ENCODE measurements at regions not wholly inside any gene's neighbourhood (a gene's known extent, or its start where the extent isn't known, plus 50 kb on each side); places are given as distances from the start of the nearest gene placed in this dataset.

- Mint-ChIP-seq H3K4me1 (no peaks in the 10 kb centered on the region), H3K27ac (no peak overlapping the region), H3K36me3 (ENCODE audit: low read depth) (no peaks in the 10 kb centered on the region), H3K9me3 (peaks cover 4% of the 10 kb centered on the region), H3K27me3 (no peaks in the 10 kb centered on the region), H3K4me3 (no peak overlapping the region)
- ATAC-seq (no peak), DNase-seq (no peak)
Observed at GRCh38 chrX:25561190-25561589, 545.4 kb upstream of the ARX start.

DNA sequence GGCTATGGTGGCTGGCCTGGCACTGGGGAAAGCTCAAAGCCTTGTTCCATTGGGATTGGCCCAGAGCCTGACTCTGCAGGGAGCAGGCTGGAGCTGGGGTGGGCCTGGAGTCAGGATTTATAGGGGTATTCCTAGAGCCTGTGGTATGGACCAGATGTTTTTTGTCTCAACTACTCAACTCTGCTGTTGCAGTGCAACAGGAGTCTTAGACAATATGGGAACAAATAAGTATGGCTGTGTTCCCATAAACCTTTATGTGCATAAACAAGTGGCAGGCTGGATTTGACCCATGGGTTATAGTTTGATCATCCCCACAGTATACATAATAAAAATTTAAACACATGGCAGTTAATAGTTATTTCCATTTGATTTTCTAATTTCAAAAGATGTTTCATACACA, 557.9 kb upstream of the ARX start:
- Mint-ChIP-seq H3K36me3 (ENCODE audit: low read depth) (no peaks in the 10 kb centered on the region), H3K27me3 (no peaks in the 10 kb centered on the region), H3K4me1 (no peaks in the 10 kb centered on the region), H3K9me3 (peaks cover 9% of the 10 kb centered on the region), H3K4me3 (no peak overlapping the region), H3K27ac (no peak overlapping the region)
- ATAC-seq (no peak), DNase-seq (no peak)

- Mint-ChIP-seq H3K9me3 (peaks cover 4% of the 10 kb centered on the region), H3K27me3 (no peaks in the 10 kb centered on the region), H3K27ac (no peak overlapping the region), H3K4me1 (no peaks in the 10 kb centered on the region), H3K36me3 (ENCODE audit: low read depth) (no peaks in the 10 kb centered on the region), H3K4me3 (no peak overlapping the region)
- no peak for ATAC-seq
- no peak for DNase-seq
Observed at GRCh38 chrX:25596921-25597320, 541.2 kb upstream of the MAGEB18 start.

- no peak overlapping the region for H3K4me3 Mint-ChIP-seq
- H3K27ac Mint-ChIP-seq: no peak overlapping the region
- H3K4me1 Mint-ChIP-seq: no peaks in the 10 kb centered on the region
- no peaks in the 10 kb centered on the region for H3K36me3 Mint-ChIP-seq (ENCODE audit: low read depth)
- H3K9me3 Mint-ChIP-seq: peaks cover 5% of the 10 kb centered on the region
- ATAC-seq (no peak), DNase-seq (no peak)
- H3K27me3 Mint-ChIP-seq: no peaks in the 10 kb centered on the region
Observed at GRCh38 chrX:25597551-25597950, 540.6 kb upstream of the MAGEB18 start.

GRCh38 chrX:25599061-25599460, 539.1 kb upstream of the MAGEB18 start:
- DNase-seq: no peak
- no peak for ATAC-seq
- Mint-ChIP-seq H3K4me1 (no peaks in the 10 kb centered on the region), H3K4me3 (no peak overlapping the region), H3K9me3 (peaks cover 5% of the 10 kb centered on the region), H3K27ac (no peak overlapping the region), H3K27me3 (no peaks in the 10 kb centered on the region), H3K36me3 (ENCODE audit: low read depth) (no peaks in the 10 kb centered on the region)

- Mint-ChIP-seq H3K36me3 (ENCODE audit: low read depth) (no peaks in the 10 kb centered on the region), H3K4me3 (no peak overlapping the region), H3K27ac (no peak overlapping the region), H3K27me3 (no peaks in the 10 kb centered on the region), H3K4me1 (no peaks in the 10 kb centered on the region), H3K9me3 (peaks cover 5% of the 10 kb centered on the region)
- DNase-seq (no peak), ATAC-seq (no peak)
Observed at GRCh38 chrX:25600776-25601175, 537.4 kb upstream of the MAGEB18 start.

DNA sequence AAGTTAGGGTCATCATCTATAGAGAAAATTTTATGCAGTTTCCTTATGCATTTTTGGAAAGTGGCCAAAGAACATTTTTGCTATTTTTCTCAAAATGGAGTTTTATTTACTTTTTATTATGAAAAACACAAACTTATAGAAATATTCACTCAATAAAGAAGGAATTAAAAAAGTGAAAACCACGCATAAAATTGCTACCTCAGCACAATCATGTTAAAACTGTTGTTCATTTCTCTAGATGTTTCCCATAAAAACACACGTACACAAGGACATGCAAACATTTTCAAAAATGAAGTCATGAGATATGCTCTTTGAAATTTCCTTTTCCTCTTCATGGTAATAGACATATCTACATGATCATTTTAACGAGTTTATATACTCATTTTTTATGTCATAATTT, 536.8 kb upstream of the MAGEB18 start:
- H3K36me3 Mint-ChIP-seq (ENCODE audit: low read depth): no peaks in the 10 kb centered on the region
- H3K4me1 Mint-ChIP-seq: no peaks in the 10 kb centered on the region
- DNase-seq (no peak), ATAC-seq (no peak)
- H3K27me3 Mint-ChIP-seq: no peaks in the 10 kb centered on the region
- no peak overlapping the region for H3K27ac Mint-ChIP-seq
- H3K4me3 Mint-ChIP-seq: no peak overlapping the region
- H3K9me3 Mint-ChIP-seq: peaks cover 5% of the 10 kb centered on the region

DNA sequence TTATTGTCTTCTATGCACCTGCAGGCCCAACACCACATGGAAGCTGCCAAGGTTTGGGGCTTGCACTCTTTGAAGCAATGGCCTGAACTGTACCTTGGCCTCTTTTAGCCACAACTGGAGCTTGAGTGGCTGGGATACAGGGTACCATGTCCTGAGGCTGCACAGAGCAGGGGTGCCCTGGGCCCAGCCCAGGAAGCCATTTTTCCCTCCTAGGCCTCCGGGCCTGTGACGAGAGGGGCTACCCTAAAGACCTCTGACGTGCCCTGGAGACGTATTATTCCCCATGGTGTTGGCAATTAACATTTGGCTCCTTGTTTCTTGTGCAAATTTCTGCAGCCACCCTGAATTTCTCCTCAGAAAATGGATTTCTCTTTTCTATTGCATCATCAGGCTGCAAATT, 519.9 kb upstream of the MAGEB18 start:
- ATAC-seq (no peak), DNase-seq (no peak)
- no peaks in the 10 kb centered on the region for H3K27me3 Mint-ChIP-seq
- H3K27ac Mint-ChIP-seq: no peak overlapping the region
- no peaks in the 10 kb centered on the region for H3K4me1 Mint-ChIP-seq
- no peak overlapping the region for H3K4me3 Mint-ChIP-seq
- H3K9me3 Mint-ChIP-seq: no peaks in the 10 kb centered on the region
- H3K36me3 Mint-ChIP-seq (ENCODE audit: low read depth): no peaks in the 10 kb centered on the region

GRCh38 chrX:25640276-25640675, 497.9 kb upstream of the MAGEB18 start:
- Mint-ChIP-seq H3K4me1 (no peaks in the 10 kb centered on the region), H3K27ac (no peak overlapping the region), H3K36me3 (ENCODE audit: low read depth) (no peaks in the 10 kb centered on the region), H3K4me3 (no peak overlapping the region), H3K9me3 (peaks cover 14% of the 10 kb centered on the region), H3K27me3 (no peaks in the 10 kb centered on the region)
- ATAC-seq: no peak
- no peak for DNase-seq

DNA sequence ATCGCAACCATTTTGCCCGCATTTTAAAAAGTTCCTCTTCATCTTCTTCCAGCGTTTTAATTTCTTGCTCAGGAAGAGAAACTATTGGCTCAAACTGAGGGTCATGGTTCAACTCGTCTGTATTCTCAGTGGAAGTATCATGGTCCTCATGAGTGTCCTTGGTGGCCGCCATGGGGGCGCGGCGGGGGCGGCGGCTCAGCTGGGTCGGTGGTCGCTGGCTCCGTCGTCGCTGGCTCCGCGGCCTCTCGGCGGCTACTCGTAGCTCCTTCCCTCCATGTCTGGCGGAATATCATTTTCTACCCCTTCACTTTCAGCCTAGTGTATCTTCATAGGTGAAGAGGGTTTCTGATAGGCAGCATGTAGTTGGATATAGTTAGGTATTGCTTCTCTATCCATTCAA, 492.0 kb upstream of the MAGEB18 start:
- Mint-ChIP-seq H3K9me3 (no peaks in the 10 kb centered on the region), H3K4me1 (no peaks in the 10 kb centered on the region), H3K4me3 (no peak overlapping the region), H3K27me3 (no peaks in the 10 kb centered on the region), H3K36me3 (ENCODE audit: low read depth) (no peaks in the 10 kb centered on the region), H3K27ac (no peak overlapping the region)
- ATAC-seq (no peak), DNase-seq (no peak)

DNA sequence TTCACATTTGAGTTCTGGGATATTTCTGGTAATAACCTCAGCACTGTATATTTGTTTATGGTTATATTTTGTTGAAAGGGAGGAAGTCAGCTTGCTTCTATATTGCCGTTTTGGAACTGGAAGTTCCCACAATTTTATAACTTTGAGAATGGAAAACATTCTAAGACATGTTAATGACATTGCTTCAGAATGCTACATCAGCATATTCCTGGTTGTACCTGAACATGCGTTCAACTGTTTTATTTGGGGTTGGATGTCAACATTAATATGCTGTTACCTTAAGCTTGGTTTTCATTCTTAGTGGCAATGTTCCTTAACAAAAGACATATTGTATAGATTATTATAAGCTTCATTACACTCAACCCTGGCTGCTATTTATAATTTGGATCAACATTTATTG, 489.4 kb upstream of the MAGEB18 start:
- no peak overlapping the region for H3K4me3 Mint-ChIP-seq
- H3K9me3 Mint-ChIP-seq: no peaks in the 10 kb centered on the region
- H3K4me1 Mint-ChIP-seq: no peaks in the 10 kb centered on the region
- no peaks in the 10 kb centered on the region for H3K27me3 Mint-ChIP-seq
- no peaks in the 10 kb centered on the region for H3K36me3 Mint-ChIP-seq (ENCODE audit: low read depth)
- ATAC-seq (no peak), DNase-seq (no peak)
- H3K27ac Mint-ChIP-seq: no peak overlapping the region

- H3K4me3 Mint-ChIP-seq: no peak overlapping the region
- ATAC-seq (no peak), DNase-seq (no peak)
- no peaks in the 10 kb centered on the region for H3K36me3 Mint-ChIP-seq (ENCODE audit: low read depth)
- H3K4me1 Mint-ChIP-seq: no peaks in the 10 kb centered on the region
- H3K27me3 Mint-ChIP-seq: no peaks in the 10 kb centered on the region
- H3K9me3 Mint-ChIP-seq: no peaks in the 10 kb centered on the region
- H3K27ac Mint-ChIP-seq: no peak overlapping the region
Observed at GRCh38 chrX:25650216-25650820, 487.8 kb upstream of the MAGEB18 start.

DNA sequence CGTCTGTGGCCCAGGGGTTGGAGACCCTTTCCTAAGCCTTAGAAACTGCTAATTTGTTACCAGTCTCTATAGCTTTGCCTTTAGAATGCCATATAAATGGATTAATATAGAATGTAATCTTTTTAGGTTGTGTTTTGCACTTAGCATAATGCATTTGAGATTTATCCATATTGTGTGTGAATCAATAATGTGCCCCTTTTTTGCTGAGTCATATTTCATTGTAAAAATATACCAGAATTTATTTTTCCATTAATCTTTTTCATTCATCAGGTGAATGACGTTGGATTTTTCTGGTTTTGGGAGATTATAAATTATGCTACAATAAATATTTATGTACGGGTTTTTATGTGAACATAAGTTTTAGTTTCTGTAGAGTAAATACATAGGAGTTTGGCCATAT, 478.8 kb upstream of the MAGEB18 start:
- ATAC-seq: no peak
- Mint-ChIP-seq H3K4me1 (no peaks in the 10 kb centered on the region), H3K4me3 (no peak overlapping the region), H3K27me3 (no peaks in the 10 kb centered on the region), H3K27ac (no peak overlapping the region), H3K9me3 (no peaks in the 10 kb centered on the region), H3K36me3 (ENCODE audit: low read depth) (no peaks in the 10 kb centered on the region)
- DNase-seq: no peak

- Mint-ChIP-seq H3K27ac (no peak overlapping the region), H3K36me3 (ENCODE audit: low read depth) (no peaks in the 10 kb centered on the region), H3K4me3 (no peak overlapping the region), H3K9me3 (no peaks in the 10 kb centered on the region), H3K27me3 (no peaks in the 10 kb centered on the region), H3K4me1 (no peaks in the 10 kb centered on the region)
- no peak for DNase-seq
- no peak for ATAC-seq
Observed at GRCh38 chrX:25663701-25664100, 474.4 kb upstream of the MAGEB18 start.

GRCh38 chrX:25665431-25665830, 472.7 kb upstream of the MAGEB18 start:
- Mint-ChIP-seq H3K4me3 (no peak overlapping the region), H3K9me3 (no peaks in the 10 kb centered on the region), H3K4me1 (no peaks in the 10 kb centered on the region), H3K27me3 (no peaks in the 10 kb centered on the region), H3K36me3 (ENCODE audit: low read depth) (no peaks in the 10 kb centered on the region), H3K27ac (no peak overlapping the region)
- ATAC-seq: no peak
- no peak for DNase-seq

DNA sequence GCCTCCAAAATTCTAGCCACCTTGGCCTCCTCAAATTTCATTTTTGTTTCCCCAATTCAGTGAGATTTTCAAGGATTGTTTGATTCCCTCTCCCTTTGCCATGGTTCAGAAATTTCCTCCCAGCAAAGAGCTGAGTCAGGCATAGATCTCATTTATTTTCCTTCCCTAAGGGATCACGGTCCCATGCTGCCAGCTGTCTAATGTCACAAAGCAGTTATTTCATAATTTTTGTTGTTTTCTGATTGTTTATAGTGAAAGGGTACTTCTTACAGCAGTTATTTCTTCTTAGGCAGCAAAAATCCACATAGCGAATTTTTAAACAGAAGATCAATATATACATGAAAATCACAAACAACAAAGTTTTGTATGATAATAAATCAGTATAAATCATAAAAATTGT, 470.5 kb upstream of the MAGEB18 start:
- Mint-ChIP-seq H3K27me3 (no peaks in the 10 kb centered on the region), H3K9me3 (no peaks in the 10 kb centered on the region), H3K4me3 (no peak overlapping the region), H3K36me3 (ENCODE audit: low read depth) (no peaks in the 10 kb centered on the region), H3K4me1 (no peaks in the 10 kb centered on the region), H3K27ac (no peak overlapping the region)
- DNase-seq (no peak), ATAC-seq (no peak)
